COLO829 (cell line): ENCODE measurements at regions not wholly inside any gene's neighbourhood (a gene's known extent, or its start where the extent isn't known, plus 50 kb on each side); places are given as distances from the start of the nearest gene placed in this dataset.

Experiments
- DNase-seq: peaks from one replicate; pipeline ENCODE4 v3.0.0; 2012; ENCODE audit warnings: low spot score

DNA sequence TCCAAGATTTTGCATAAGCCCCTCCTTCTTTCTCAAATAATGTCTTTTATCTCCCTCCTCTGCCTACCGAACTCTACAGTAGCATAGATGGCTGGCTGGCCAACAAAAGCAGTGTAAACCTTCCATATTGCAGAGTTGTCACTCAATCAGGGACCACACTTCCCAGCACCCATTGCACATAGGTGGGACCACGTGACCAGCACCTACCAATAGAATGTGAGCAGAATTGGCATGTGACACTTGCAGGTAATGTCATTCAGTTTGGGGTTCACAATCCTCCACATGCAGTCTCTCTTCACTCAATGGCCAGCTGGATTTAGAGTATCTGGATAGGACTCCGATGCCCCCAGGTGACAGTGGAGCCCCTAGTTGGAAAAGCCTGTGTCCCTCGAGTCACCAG is 190.3 kb upstream of the CRY1 start:
- DNase-seq: no peak

DNA sequence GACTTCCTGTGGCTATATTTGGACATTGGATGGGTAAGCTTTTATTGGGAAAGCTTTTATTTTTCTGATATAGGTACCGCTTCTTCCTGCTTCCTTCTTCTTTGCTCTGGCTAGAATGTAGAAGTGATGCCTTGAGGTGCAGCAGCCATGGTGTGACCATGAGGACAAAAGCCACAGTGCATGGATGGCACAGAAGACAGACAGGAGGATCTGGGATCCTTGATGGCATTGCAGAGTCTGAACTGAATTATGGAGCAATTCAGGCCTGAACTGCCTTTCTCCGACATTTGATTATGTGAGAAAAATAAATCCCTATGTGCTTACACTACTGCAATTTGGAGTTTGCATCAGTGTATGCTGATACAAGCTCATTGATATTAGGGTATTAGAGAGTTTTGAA is 191.3 kb upstream of the CRY1 start:
- DNase-seq: no peak

DNA sequence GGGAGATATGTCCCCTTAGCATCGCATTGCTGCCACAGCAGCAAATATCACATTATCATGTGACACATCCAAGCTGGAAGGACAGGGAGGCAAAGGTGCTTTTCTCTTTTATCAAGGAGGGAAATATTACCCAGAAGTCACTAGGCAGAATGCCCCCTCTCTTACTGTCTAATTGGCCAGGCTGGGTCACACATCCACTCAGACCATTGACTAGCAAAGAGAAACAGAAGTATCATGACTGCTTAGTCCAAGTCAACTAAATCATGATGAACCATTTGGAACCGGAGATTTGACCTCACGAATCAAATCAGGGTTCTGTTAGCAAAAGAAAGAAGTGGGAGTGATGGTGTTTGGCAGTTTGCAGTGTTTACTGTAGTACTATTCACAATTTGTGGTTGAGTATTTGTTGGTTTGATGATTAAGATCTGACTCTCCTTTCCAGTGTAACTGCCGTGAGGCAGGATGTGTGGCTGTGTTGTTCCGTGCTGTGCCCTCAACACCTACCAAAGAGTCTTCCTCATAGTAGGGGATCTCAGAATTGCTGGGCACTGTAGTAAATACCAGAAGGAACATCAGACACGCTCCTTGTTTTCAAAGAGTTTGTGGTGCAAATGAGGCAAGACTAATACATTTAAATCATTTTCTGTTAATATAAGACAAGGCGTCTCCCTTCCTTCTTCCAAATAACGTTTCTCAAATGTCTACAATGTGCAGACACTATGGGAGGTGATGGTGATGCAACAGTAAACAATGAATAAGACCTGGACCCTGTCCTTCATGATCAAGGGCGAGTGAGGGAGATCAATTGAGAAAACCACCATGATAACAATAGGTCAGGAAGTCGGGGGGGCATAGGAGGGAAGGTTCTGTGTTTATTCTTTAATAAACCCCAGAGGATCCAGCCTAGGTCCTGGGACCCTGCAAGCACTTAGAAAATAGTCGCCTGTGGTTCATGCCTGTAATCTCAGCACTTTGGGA is 194.4 kb upstream of the CRY1 start:
- DNase-seq: no peak

DNA sequence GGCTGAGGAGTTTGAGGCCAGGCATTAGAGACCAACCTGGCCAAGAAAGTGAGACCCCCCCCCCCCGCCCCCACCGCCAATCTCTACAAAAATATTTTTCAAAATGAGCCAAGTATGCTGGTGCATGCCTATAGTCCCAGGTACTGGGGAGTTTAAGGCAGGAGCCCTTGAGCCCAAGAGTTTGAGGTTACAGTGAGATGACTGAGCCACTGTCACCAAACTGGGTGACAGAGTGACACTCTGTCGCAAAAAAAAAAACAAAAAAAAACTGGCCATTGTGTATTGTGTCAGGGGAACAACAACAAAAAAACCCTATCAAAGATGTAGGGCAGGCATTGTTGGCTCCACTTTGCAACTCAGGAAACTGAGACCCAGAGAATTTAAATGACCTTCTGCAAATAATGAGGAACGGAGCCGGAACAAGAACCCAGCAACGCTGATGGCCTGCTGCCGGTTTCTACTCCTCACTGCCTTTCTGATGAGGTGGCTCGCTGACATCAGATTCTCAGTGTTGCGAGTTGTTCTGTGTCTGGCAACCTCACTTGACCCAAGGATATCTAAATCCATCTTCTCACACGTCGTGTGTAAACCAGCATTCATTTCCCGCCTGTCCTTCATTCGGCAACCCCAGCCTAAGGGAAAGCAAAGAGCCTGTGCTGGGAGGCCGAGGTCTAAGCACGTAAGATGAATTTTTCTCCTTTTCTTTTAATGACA is 195.2 kb upstream of the CRY1 start:
- DNase-seq: no peak

DNA sequence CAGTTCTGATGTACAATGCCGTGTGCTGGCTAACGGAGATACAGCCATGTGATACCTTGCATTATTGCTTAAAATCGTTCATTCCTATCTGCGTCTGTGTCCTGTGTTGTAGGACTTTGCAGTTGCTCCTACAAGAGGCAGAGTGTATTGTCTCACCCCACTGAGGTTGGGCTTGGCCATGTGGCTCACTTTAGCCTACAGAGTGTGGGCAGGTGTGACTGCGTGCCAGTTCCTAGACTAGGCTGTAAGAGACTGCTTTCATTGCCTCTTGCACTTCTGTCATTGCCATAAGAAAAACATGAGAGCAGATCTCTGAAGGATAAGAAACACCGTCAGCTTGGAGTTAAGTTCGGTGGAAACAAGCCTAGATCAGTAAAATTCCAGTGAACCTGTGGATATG is 197.7 kb upstream of the CRY1 start:
- no peak for DNase-seq

DNA sequence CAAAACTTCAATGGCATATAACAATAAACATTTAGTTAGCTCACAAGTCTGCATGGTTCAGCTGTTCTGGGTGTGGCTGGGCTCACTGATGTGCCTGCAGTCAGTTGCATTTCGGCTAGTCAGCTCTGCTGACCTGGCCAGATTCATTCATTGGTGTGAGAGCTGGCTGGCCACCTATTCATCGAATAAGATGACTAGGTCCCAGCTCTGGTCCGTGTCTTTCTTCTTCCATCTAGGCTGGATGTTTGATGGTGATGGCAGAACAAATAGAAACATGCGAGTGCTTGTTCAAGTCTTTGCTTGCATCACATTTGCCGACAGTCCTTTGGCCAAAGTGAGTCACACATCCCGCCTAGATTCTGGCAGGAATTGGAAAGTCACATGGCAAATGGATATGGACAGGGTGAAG is 203.3 kb upstream of the CRY1 start:
- no peak for DNase-seq

DNA sequence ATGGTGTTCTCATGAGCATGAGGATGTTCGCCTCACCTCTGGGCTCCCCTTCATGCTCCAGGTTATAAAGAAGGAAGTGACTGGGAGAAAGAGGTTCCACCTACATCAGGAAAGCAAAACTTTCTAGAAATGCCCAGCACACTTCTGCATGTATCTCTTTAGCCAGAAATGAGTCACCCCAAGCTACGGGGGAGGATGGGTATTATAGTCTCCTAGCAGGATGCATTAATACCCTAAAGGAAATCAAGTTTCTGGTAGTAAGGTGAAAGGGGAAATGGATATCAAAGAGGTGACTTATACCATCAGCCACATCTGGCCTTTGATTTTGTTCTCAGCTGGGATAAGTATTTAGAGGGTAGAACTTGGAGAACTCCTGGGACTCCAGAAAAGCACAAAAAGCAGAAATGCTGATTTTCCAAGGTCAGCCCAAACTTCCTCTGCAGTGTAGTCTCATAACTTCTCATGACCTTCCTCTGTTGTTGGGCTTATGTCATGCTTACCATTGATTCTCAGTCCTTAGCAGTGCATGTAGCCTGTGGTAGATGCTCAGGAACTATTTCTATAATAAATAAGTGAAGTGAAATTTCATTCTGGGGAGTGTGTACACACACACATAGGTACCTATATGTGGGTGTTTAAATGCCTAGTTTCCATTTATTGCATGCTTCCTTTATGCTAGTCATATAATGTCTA is 209.4 kb upstream of the CRY1 start:
- no peak for DNase-seq

DNA sequence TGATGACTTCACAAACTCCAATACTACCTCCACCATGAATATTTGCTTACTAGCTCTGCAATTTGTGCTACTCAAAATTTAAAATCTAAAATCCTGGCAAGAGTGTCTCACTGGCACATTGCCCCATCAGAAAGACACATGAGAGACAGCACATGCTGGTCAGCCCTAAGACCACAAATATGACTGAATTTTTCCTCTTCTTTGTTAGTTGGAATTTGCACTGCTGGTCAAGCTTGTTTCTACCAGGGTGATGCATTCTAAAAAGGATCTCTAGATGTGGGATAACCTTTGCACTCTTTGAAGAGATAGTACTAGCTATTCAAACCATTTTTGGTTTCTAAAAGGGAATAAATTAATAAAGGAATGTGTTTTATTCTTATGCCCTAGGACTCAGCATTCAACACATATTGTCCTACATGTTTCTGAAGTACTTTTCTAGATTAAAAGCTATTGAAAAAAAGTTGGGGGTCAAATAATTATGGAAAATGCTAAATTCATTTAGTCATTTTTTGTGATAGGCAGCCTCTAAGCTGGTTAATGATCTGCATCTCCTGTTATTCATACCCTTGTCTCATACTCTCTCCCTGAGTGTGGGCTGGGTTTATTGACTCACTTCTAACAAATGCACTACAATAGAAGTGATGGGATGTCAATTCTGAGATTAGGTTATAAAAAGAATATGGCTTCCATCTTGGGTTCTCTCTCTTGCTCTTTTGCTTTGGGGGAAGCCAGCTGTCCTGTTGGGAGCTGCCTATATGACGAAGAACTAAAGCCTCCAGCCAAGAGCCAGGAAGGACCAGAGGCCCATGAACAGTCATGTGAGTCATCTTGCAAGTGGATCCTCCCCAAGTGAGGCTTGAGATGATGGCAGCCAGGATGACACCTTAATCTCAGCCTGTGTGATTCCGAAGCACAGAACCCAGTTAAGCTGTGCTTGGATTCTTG is 211.5 kb upstream of the CRY1 start:
- DNase-seq: no peak

DNA sequence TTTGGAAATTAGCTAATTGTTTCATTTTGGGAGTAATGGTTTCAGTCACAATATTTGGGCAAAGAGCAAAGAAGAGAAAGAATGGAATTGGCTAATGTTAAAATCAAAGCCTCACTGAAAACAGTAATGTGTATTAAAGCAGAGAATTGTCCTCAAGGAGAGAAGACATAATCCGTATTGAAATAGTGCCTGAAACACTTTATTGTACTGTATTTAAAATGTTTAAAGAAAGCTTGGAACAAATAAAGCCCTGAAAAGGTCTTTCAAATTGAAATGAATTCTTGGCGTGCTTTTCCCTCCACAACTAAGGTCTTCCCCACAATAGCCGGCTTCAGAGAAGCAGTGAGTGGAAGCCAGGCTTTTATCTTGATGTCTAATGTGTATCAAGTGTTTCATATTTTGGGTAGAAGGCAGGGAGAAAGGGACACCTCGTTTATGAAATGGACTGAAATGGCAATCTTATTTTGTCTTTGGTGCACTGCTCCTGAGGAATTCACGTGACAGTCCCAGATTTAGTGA is 212.9 kb upstream of the CRY1 start:
- no peak for DNase-seq

DNA sequence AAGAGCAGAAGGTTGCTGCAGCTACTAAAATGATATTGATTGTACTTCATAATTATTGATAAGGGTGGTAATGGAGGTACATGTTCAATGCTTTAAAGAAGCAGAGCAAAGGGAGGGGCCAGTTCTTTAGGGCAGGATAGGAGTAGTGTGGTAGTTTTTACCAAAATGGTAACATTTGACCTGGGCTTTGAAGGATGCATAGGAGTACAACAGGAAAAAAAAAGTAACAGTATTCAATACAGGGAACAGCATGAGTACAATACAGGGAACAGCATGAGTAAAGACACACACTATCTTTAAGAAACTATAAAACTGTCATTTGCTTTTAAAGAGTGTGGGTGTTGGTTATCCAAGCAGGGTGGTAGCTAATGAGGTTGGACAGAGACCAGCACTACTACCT is 215.0 kb upstream of the CRY1 start:
- no peak for DNase-seq

DNA sequence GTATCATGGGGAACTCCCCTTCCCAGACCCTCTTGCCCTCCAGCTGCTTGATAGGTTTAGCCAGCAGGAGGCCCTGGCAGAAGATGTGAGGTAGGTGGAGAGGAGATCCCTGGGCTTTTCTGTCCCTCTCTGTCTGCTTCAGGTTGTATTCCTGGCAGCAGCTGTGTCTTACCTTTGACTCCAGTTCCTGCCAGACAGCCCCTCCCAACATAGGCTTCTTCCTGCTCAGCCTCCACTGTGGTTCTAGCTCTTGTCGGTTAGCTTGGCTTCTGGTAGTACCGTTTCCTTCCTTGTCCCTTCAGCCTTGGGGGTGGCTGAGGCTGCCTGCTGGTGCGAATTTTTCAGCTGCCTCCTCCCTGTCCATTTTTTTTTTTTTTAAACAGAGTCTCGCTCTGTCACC is 215.7 kb upstream of the CRY1 start:
- no peak for DNase-seq

DNA sequence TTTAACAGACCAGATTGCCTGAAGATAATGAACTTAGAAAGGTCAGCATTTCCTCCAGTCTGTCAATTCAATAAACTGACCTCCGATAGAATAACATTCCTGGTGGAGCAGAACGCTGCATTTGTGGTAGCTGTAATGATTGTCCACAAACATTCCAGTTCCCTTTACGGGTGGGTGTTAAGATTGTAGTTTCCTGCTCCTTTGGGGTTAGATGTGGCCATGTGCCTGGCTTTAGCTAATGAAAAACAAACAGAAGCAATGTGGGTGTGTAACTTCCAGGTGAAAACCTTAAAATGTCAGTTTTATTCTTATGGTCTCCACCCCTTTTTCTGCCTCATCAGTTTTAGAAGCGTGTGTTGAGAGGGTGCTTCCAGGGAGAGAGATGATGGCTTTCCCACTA is 217.3 kb upstream of the CRY1 start:
- DNase-seq: no peak

DNA sequence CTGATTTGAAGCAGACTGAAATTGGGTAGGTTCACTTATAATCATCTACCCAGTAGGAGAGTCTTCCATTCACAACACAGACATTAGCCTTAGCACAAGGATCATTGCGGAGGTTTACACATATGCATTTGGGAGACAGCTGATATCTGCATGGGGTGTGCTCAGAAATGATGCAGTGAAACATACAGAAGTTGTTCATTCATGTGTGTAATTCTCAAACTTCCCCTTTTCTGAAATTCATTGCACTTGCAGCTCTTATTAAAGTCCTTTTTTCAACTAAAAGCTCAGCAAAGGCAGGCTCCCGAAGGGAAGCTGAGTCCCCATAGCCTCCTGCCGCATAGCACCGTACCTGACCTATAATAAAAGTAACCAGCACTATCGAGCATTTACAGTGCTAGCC is 218.3 kb upstream of the CRY1 start:
- no peak for DNase-seq

DNA sequence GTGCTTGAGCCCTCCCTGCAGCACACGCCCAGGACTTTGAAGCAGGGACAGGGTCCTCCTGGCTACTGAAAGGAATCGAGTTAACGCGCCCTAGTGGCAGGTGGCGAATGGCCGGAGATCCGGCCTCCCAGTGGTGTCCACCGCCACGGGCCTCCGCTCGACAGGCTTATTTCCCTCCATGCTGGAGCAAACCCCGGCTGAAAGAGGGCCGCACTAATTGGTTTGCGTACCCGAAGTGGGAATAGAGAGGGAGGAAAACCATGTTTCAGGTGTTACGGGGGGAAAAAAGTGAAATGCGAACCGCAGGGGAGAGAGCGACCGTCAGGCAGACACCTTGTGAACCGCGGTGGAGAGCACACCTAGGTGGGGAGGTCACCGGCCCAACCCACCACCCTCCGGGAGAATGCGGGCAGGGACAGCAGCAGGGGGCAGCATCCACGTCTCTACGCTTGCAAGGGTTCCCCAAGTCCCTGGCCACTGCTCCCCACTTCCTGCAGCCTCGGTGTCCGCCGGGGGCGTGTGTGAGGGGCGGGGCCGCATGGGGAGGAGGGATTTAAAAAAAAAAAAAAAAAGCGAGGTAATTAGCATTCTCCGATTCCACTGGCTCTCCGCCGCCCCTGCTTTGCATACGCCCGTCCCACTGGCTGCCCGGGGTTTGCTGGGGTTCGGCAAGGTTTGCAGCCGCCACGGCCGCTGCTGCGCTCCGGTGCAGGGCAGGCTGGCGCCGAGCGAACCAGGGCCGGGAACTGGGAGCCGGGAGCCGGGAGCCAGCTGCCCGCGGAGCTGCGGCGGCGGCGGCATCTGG is 224.6 kb upstream of the CRY1 start:
- peak; percentile 20 for DNase-seq

DNA sequence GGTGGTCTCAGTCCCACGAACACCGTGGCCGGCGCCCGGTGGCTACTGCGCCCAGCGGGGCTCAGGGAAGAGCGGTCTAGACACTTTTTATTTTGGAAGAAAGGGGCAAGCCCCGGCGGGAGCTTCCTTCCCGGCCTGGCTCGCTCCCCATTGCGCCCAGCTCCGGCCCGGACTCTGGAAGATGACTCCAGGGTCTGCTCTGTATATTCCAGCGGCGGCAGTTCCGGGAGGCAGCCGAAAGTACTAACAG is 225.1 kb upstream of the CRY1 start:
- no peak for DNase-seq

DNA sequence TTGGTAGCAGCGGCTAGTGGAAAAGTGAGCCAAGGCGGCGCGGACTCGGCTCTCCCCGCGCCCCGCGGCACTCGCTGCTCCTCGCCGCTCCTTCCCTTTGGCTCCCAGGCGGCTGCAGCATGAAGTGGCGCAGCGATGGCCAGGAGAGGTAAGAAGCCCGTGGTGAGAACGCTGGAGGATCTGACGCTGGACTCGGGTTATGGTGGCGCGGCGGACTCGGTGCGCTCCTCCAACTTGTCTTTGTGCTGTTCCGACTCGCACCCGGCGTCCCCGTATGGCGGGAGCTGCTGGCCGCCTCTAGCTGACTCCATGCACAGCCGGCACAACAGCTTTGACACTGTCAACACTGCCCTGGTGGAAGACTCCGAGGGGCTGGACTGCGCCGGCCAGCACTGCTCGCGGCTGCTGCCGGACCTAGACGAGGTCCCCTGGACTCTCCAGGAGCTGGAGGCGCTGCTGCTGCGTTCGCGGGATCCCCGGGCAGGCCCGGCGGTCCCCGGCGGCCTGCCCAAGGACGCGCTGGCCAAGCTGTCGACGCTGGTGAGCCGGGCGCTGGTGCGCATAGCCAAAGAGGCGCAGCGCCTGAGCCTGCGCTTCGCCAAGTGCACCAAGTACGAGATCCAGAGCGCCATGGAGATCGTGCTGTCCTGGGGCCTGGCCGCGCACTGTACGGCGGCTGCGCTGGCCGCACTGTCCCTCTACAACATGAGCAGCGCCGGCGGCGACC is 225.6 kb upstream of the CRY1 start:
- DNase-seq: no peak

DNA sequence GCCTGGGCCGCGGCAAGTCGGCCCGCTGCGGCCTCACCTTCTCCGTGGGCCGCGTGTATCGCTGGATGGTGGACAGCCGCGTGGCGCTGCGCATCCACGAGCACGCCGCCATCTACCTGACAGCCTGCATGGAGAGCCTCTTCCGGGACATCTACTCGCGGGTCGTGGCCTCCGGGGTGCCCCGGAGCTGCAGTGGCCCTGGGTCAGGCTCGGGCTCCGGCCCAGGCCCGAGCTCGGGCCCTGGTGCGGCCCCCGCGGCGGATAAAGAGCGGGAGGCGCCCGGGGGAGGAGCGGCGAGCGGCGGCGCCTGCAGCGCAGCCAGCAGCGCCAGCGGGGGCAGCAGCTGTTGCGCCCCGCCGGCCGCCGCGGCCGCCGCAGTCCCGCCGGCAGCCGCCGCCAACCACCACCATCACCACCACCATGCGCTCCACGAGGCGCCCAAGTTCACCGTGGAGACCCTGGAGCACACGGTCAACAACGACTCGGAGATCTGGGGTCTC is 226.2 kb upstream of the CRY1 start:
- DNase-seq: no peak

DNA sequence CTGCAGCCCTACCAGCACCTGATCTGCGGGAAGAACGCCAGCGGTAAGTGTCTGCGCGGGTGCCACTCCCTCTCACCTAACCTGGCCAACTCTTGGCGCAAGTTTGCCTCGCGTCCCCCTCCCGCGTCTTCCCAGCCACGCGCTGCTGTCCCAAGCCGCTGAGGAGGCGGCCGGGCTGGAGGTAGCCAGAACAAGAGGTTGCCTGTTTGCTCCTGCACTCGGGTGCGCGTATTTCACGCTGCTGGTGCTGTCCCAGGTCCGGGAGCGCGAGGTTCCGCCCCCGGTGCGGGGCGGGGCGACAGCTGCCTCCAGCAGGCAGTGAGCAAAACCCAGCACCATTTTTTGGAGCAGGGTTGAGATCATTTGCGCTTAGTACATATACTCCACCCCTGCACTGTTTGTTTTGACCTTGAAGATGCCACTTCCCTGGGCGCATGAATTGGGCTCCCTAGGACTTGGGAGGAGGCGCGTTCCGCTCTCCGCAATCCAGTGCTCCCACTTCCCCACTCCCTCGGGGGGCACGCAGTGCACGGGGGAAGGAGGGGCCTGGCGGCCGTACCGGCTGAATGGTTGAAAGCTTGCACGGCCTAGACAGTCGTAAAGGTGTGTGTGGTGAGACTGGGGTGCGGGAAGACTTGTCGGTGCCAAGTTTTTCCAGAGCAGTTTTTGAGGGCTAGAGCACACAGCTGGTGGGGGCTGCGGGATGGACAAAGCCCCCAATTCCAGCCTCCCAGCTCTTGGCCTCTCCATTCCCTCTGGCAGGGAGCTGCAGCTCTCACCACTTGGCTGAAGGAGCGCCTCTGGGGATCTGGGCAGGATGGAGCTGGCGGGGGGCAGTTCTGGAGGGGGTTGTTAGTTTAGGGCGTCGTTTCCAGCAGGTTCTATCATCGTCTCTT is 226.9 kb upstream of the CRY1 start:
- no peak for DNase-seq
